ENCODE measurements at regions not wholly inside any gene's neighbourhood (a gene's known extent, or its start where the extent isn't known, plus 50 kb on each side); places are given as distances from the start of the nearest gene placed in this dataset.

DNA sequence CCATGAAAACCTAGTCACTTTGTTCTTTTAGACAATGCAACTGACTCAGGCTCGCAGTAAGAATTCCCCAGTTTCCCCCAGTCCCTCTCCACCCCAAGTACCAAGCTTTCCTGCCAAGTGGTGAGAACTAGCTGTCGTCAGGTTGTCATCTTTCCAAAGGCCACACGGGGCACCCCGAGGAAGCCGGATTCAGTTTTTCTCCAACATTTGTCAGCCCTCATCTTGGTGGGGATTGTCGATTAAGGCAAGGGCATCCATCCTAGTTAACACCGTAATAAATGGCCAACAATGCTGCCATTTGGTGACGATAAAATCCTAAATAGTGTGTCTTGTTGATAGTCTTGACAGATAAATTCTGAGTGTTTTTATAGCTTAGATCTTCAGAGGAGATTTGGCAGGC, 55.9 kb upstream of the PROX1 start:
- TF ChIP-seq POLR2A (IDR thresholded peaks at IDR 0.05) (no peak), POLR2AphosphoS5 (IDR thresholded peaks at IDR 0.05; ENCODE audit: insufficient read depth in 1 of 2, low read depth in 1 of 2) (no peak)
- TF ChIP-seq, protein P1, sequence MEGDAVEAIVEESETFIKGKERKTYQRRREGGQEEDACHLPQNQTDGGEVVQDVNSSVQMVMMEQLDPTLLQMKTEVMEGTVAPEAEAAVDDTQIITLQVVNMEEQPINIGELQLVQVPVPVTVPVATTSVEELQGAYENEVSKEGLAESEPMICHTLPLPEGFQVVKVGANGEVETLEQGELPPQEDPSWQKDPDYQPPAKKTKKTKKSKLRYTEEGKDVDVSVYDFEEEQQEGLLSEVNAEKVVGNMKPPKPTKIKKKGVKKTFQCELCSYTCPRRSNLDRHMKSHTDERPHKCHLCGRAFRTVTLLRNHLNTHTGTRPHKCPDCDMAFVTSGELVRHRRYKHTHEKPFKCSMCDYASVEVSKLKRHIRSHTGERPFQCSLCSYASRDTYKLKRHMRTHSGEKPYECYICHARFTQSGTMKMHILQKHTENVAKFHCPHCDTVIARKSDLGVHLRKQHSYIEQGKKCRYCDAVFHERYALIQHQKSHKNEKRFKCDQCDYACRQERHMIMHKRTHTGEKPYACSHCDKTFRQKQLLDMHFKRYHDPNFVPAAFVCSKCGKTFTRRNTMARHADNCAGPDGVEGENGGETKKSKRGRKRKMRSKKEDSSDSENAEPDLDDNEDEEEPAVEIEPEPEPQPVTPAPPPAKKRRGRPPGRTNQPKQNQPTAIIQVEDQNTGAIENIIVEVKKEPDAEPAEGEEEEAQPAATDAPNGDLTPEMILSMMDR (IDR thresholded peaks at IDR 0.05) = no peak
- Histone ChIP-seq H3K9me3 (no peaks in the 10 kb centered on the region), H3K36me3 (no peaks in the 10 kb centered on the region), H3K4me1 (no peaks in the 10 kb centered on the region), H3K4me3 (no peak overlapping the region), H3K27me3 (no peaks in the 10 kb centered on the region), H3K27ac (no peak overlapping the region)
- intact Hi-C loops (cut with DNase I) = no loop called here
- DNase-seq (ENCODE audit: extremely low spot score in 2 of 2) = no peak

DNA sequence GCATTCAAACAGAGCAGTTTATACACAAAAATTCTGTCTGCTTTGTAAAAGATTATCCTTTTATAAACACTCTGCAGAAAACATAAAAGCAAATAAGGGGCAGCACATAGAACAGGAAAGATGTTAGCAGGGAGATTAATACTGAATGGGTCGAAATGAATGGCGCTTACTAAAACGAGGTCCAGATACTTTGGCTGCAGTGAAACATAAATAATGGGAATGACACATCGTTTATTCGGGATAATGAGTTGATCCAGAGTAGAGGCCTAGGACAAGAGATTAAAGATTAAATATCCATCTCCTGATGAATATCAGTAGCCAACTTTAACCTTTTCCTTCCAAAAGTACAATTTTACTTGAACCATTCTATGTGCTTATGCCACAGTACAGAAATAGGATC, 54.4 kb upstream of the PROX1 start:
- no peaks in the 10 kb centered on the region for H3K4me1 ChIP-seq
- no peaks in the 10 kb centered on the region for H3K36me3 ChIP-seq
- no peaks in the 10 kb centered on the region for H3K27me3 ChIP-seq
- DNase-seq (ENCODE audit: extremely low spot score in 2 of 2) = no peak
- no peak overlapping the region for H3K27ac ChIP-seq
- intact Hi-C loops (cut with DNase I) = no loop called here
- no peaks in the 10 kb centered on the region for H3K9me3 ChIP-seq
- no peak overlapping the region for H3K4me3 ChIP-seq
- TF ChIP-seq, protein P1 (IDR thresholded peaks at IDR 0.05) = no peak
- TF ChIP-seq POLR2AphosphoS5 (IDR thresholded peaks at IDR 0.05; ENCODE audit: insufficient read depth in 1 of 2, low read depth in 1 of 2) (no peak), POLR2A (IDR thresholded peaks at IDR 0.05) (no peak)

DNA sequence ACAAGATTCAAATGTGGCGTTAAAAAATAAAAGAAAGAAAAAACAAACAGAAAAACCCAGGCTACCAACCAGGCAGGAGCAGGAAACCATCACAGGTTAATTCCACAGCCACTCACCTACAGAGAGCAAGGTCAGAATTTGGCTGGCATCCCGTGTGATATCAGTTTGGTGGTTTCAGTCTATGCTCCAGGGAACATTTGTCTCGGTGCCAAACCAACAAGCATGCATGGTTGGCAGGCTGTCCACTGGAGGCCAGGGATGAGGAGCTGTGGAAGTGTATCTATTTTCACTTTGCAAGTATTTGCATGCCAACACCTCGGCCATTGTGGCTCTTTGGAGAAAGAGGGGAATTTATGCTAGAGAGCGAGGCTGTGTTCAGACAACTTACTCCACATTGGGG, 53.1 kb upstream of the PROX1 start:
- Histone ChIP-seq H3K36me3 (no peaks in the 10 kb centered on the region), H3K27ac (no peak overlapping the region), H3K27me3 (no peaks in the 10 kb centered on the region), H3K4me1 (no peaks in the 10 kb centered on the region), H3K4me3 (no peak overlapping the region), H3K9me3 (no peaks in the 10 kb centered on the region)
- intact Hi-C loops (cut with DNase I) = no loop called here
- TF ChIP-seq POLR2AphosphoS5 (IDR thresholded peaks at IDR 0.05; ENCODE audit: insufficient read depth in 1 of 2, low read depth in 1 of 2) (no peak), POLR2A (IDR thresholded peaks at IDR 0.05) (no peak)
- TF ChIP-seq, protein P1 (IDR thresholded peaks at IDR 0.05) = no peak
- DNase-seq (ENCODE audit: extremely low spot score in 2 of 2) = no peak

DNA sequence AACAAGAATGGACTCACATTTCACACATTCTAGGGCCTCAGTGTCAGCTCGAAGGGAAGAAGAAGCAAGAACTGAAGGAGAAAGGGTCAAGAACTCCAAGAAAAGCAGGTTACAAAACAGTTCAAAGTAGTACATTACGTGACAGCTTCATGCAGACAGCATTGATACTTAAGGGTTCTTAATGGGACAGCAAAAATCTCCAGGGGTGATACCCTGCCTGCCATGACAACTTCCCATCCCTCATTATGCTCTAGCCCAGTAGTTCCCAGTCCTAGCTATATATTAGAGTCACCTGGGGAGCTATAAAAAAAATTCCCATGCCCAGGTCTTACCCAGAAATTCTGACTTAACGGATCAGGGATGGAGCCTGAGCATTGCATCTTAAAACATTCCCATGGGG, 51.2 kb upstream of the PROX1 start:
- no peak for DNase-seq (ENCODE audit: extremely low spot score in 2 of 2)
- no peaks in the 10 kb centered on the region for H3K9me3 ChIP-seq
- H3K27ac ChIP-seq = no peak overlapping the region
- H3K4me3 ChIP-seq = no peak overlapping the region
- no peaks in the 10 kb centered on the region for H3K4me1 ChIP-seq
- TF ChIP-seq, protein P1 (IDR thresholded peaks at IDR 0.05) = no peak
- no peak for TF ChIP-seq POLR2AphosphoS5 (IDR thresholded peaks at IDR 0.05; ENCODE audit: insufficient read depth in 1 of 2, low read depth in 1 of 2)
- TF ChIP-seq POLR2A (IDR thresholded peaks at IDR 0.05) = no peak
- no peaks in the 10 kb centered on the region for H3K36me3 ChIP-seq
- intact Hi-C loops (cut with DNase I) = no loop called here
- no peaks in the 10 kb centered on the region for H3K27me3 ChIP-seq
